ENCODE measurements at regions not wholly inside any gene's neighbourhood (a gene's known extent, or its start where the extent isn't known, plus 50 kb on each side); places are given as distances from the start of the nearest gene placed in this dataset.

DNA sequence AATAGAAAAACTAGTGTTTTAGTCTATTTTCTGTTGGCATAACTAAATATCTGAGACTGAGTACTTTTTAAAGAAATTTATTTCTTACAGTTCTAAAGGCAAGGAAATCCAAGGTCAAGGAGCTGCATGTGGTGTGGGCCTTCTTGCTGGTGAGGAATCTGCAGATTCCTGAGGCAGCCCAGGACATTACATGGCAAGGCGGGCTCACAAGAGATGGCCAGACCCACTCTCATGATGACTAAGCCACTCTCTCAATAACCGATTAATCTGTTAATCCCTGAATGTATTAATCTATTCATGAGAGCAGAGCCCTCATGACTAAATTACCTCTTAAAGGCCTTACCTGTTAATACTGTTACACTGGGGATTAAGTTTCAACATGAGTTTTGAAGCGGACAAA, 340.8 kb downstream of the GRXCR1 start:
- H3K27ac ChIP-seq (ENCODE audit: insufficient read depth, low read length): no peak overlapping the region
- H3K4me1 ChIP-seq (ENCODE audit: control insufficient read depth, extremely low read depth, insufficient read depth, low read length): no peaks in the 10 kb centered on the region
- H3K9me3 ChIP-seq (ENCODE audit: control insufficient read depth, insufficient read depth, low read depth, low read length): no peaks in the 10 kb centered on the region
- no peak overlapping the region for H3K4me2 ChIP-seq (ENCODE audit: extremely low read depth, insufficient read depth, low read length)
- no peaks in the 10 kb centered on the region for H3K27me3 ChIP-seq (ENCODE audit: control insufficient read depth, insufficient read depth, low read length)
- no peak overlapping the region for H3K4me3 ChIP-seq (replicated peaks in 1 of 4; ENCODE audit: control extremely low read depth in 1 of 4, insufficient read depth in 1 of 4, low read depth in 3 of 4, low read length in 4 of 4)
- H4K20me1 ChIP-seq (ENCODE audit: control insufficient read depth, extremely low read depth, insufficient read depth, low read length): no peaks in the 10 kb centered on the region
- no peaks in the 10 kb centered on the region for H3K36me3 ChIP-seq (ENCODE audit: control insufficient read depth, insufficient read depth, low read length)
- DNase-seq (ENCODE audit: low read depth in 2 of 2): no peak
- TF ChIP-seq EZH2 (IDR thresholded peaks at IDR 0.05; ENCODE audit: low read length, missing control alignments) (no peak), CTCF (conservative IDR thresholded peaks at IDR 0.05 in 1 of 2, IDR thresholded peaks at IDR 0.05 in 1 of 2; ENCODE audit: low read depth in 1 of 2, low read length in 2 of 2) (no peak)
- H3K9ac ChIP-seq (ENCODE audit: insufficient read depth, low read length): no peak overlapping the region
- H3K79me2 ChIP-seq (ENCODE audit: control insufficient read depth, insufficient read depth, low read length): no peaks in the 10 kb centered on the region
- no peak overlapping the region for H2AFZ ChIP-seq (ENCODE audit: low read length)

DNA sequence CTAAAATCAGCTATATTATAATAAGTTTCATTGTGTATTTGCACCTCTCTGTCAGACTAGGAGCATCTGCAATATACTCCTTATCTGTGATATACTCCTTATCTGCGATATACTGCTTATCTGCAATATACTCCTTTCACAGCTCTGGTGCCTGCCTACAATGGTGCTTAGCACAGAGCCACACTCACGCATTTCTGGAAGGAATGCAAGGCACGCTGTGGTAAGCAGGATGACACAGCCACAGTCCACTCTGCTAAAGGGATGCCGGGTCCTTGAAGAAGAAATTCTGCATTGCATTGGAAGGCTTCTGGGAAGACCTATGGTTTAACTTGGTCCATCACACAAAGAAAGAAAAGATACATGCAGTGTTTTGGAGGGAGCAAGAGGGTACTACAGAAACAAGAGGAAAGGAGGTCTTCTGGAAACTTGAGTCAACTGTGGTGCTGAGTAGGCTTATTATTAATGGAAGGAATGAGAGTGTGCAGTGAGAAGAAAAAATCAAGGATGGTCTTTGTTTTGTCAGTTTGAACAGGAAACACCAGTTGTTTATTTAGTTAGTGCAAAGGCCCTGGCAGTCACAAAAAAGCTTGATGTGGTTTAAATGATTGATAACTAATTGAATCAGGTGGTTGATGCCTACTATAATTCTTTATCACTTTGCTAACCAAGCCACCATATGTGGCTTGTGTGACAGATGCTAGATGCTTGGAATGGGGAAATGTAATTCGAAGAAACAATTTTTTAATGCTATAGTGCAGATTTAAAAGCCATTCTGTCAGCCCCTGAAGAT, 342.3 kb downstream of the GRXCR1 start:
- no peaks in the 10 kb centered on the region for H3K36me3 ChIP-seq (ENCODE audit: control insufficient read depth, insufficient read depth, low read length)
- DNase-seq (ENCODE audit: low read depth in 2 of 2): peak; percentile 5 to 67
- TF ChIP-seq EZH2 (IDR thresholded peaks at IDR 0.05; ENCODE audit: low read length, missing control alignments): no peak
- TF ChIP-seq CTCF (conservative IDR thresholded peaks at IDR 0.05 in 1 of 2, IDR thresholded peaks at IDR 0.05 in 1 of 2; ENCODE audit: low read depth in 1 of 2, low read length in 2 of 2): no peak

GRCh38 chr4:43238008-43238407, 345.5 kb downstream of the GRXCR1 start:
- Histone ChIP-seq H3K4me3 (replicated peaks in 1 of 4; ENCODE audit: control extremely low read depth in 1 of 4, insufficient read depth in 1 of 4, low read depth in 3 of 4, low read length in 4 of 4) (no peak overlapping the region), H2AFZ (ENCODE audit: low read length) (no peak overlapping the region), H4K20me1 (ENCODE audit: control insufficient read depth, extremely low read depth, insufficient read depth, low read length) (no peaks in the 10 kb centered on the region), H3K9ac (ENCODE audit: insufficient read depth, low read length) (no peak overlapping the region), H3K9me3 (ENCODE audit: control insufficient read depth, insufficient read depth, low read depth, low read length) (no peaks in the 10 kb centered on the region), H3K27ac (ENCODE audit: insufficient read depth, low read length) (no peak overlapping the region), H3K27me3 (ENCODE audit: control insufficient read depth, insufficient read depth, low read length) (no peaks in the 10 kb centered on the region), H3K4me2 (ENCODE audit: extremely low read depth, insufficient read depth, low read length) (no peak overlapping the region), H3K4me1 (ENCODE audit: control insufficient read depth, extremely low read depth, insufficient read depth, low read length) (no peaks in the 10 kb centered on the region), H3K79me2 (ENCODE audit: control insufficient read depth, insufficient read depth, low read length) (no peaks in the 10 kb centered on the region), H3K36me3 (ENCODE audit: control insufficient read depth, insufficient read depth, low read length) (no peaks in the 10 kb centered on the region)
- TF ChIP-seq EZH2 (IDR thresholded peaks at IDR 0.05; ENCODE audit: low read length, missing control alignments) (no peak), CTCF (conservative IDR thresholded peaks at IDR 0.05 in 1 of 2, IDR thresholded peaks at IDR 0.05 in 1 of 2; ENCODE audit: low read depth in 1 of 2, low read length in 2 of 2) (no peak)
- no peak for DNase-seq (ENCODE audit: low read depth in 2 of 2)

More for the DNA sequence above, 342.3 kb downstream of the GRXCR1 start:
- H3K9ac ChIP-seq (ENCODE audit: insufficient read depth, low read length): no peak overlapping the region
- no peaks in the 10 kb centered on the region for H4K20me1 ChIP-seq (ENCODE audit: control insufficient read depth, extremely low read depth, insufficient read depth, low read length)
- no peaks in the 10 kb centered on the region for H3K27me3 ChIP-seq (ENCODE audit: control insufficient read depth, insufficient read depth, low read length)
- H3K4me3 ChIP-seq (replicated peaks in 1 of 4; ENCODE audit: control extremely low read depth in 1 of 4, insufficient read depth in 1 of 4, low read depth in 3 of 4, low read length in 4 of 4): no peak overlapping the region
- H2AFZ ChIP-seq (ENCODE audit: low read length): no peak overlapping the region
- H3K4me1 ChIP-seq (ENCODE audit: control insufficient read depth, extremely low read depth, insufficient read depth, low read length): no peaks in the 10 kb centered on the region
- H3K4me2 ChIP-seq (ENCODE audit: extremely low read depth, insufficient read depth, low read length): no peak overlapping the region
- H3K27ac ChIP-seq (ENCODE audit: insufficient read depth, low read length): no peak overlapping the region
- H3K79me2 ChIP-seq (ENCODE audit: control insufficient read depth, insufficient read depth, low read length): no peaks in the 10 kb centered on the region
- no peaks in the 10 kb centered on the region for H3K9me3 ChIP-seq (ENCODE audit: control insufficient read depth, insufficient read depth, low read depth, low read length)
